ENCODE measurements at regions not wholly inside any gene's neighbourhood (a gene's known extent, or its start where the extent isn't known, plus 50 kb on each side); places are given as distances from the start of the nearest gene placed in this dataset.
"Not testable (repeated sequence)": the region's sequence is repeated elsewhere in the genome, so short reads cannot be mapped to it uniquely, and the experiment has no call there.

GRCh38 chr9:78146241-78146640 is 89.6 kb upstream of the CEP78 start:
- Histone ChIP-seq H3K4me3 (ENCODE audit: low read depth in 1 of 3, low read length in 3 of 3) (no peak overlapping the region), H3K27ac (ENCODE audit: low read depth in 1 of 3, low read length in 2 of 3) (no peak overlapping the region), H3K27me3 (ENCODE audit: control insufficient read depth in 3 of 3, insufficient read depth in 3 of 3, low read length in 3 of 3) (no peaks in the 10 kb centered on the region), H3K36me3 (ENCODE audit: control insufficient read depth in 3 of 3, insufficient read depth in 2 of 3, low read depth in 1 of 3, low read length in 3 of 3) (no peaks in the 10 kb centered on the region), H3K9me3 (ENCODE audit: control insufficient read depth in 2 of 2, insufficient read depth in 1 of 2, low read depth in 1 of 2, low read length in 1 of 2) (peaks cover 0 to 14% of the 10 kb centered on the region in 2 donors), H3K4me1 (ENCODE audit: control insufficient read depth in 3 of 3, insufficient read depth in 2 of 3, low read depth in 1 of 3, low read length in 2 of 3) (no peaks in the 10 kb centered on the region)
- DNase-seq (no peak), FAIRE-seq (no peak)

GRCh38 chr9:78144663-78145377 is 91.1 kb upstream of the CEP78 start:
- FAIRE-seq (no peak), DNase-seq (no peak)
- Histone ChIP-seq H3K27ac (ENCODE audit: low read depth in 1 of 3, low read length in 2 of 3) (no peak overlapping the region), H3K36me3 (ENCODE audit: control insufficient read depth in 3 of 3, insufficient read depth in 2 of 3, low read depth in 1 of 3, low read length in 3 of 3) (no peaks in the 10 kb centered on the region), H3K9me3 (ENCODE audit: control insufficient read depth in 2 of 2, insufficient read depth in 1 of 2, low read depth in 1 of 2, low read length in 1 of 2) (peaks cover 0 to 18% of the 10 kb centered on the region in 2 donors), H3K4me3 (ENCODE audit: low read depth in 1 of 3, low read length in 3 of 3) (no peak overlapping the region), H3K4me1 (ENCODE audit: control insufficient read depth in 3 of 3, insufficient read depth in 2 of 3, low read depth in 1 of 3, low read length in 2 of 3) (no peaks in the 10 kb centered on the region), H3K27me3 (ENCODE audit: control insufficient read depth in 3 of 3, insufficient read depth in 3 of 3, low read length in 3 of 3) (no peaks in the 10 kb centered on the region)
- WGBS, 3 donors, result 62 to 75% (median 66%) methylated on average over 3 of the region's 3 CpGs

GRCh38 chr9:78144008-78144381 is 91.9 kb upstream of the CEP78 start:
- Histone ChIP-seq H3K4me1 (ENCODE audit: control insufficient read depth in 3 of 3, insufficient read depth in 2 of 3, low read depth in 1 of 3, low read length in 2 of 3) (no peaks in the 10 kb centered on the region), H3K4me3 (ENCODE audit: low read depth in 1 of 3, low read length in 3 of 3) (no peak overlapping the region), H3K27me3 (ENCODE audit: control insufficient read depth in 3 of 3, insufficient read depth in 3 of 3, low read length in 3 of 3) (no peaks in the 10 kb centered on the region), H3K27ac (ENCODE audit: low read depth in 1 of 3, low read length in 2 of 3) (no peak overlapping the region), H3K36me3 (ENCODE audit: control insufficient read depth in 3 of 3, insufficient read depth in 2 of 3, low read depth in 1 of 3, low read length in 3 of 3) (no peaks in the 10 kb centered on the region), H3K9me3 (ENCODE audit: control insufficient read depth in 2 of 2, insufficient read depth in 1 of 2, low read depth in 1 of 2, low read length in 1 of 2) (peaks cover 0 to 21% of the 10 kb centered on the region in 2 donors)
- whole genome bisulfite sequencing, 3 donors, result 53 to 81% (median 70%) methylated on average over 1 of the region's 1 CpG
- DNase-seq (no peak), FAIRE-seq (no peak)

GRCh38 chr9:78143281-78144007 is 92.4 kb upstream of the CEP78 start:
- Histone ChIP-seq H3K27me3 (ENCODE audit: control insufficient read depth in 3 of 3, insufficient read depth in 3 of 3, low read length in 3 of 3) (no peaks in the 10 kb centered on the region), H3K4me1 (ENCODE audit: control insufficient read depth in 3 of 3, insufficient read depth in 2 of 3, low read depth in 1 of 3, low read length in 2 of 3) (no peaks in the 10 kb centered on the region), H3K4me3 (ENCODE audit: low read depth in 1 of 3, low read length in 3 of 3) (no peak overlapping the region), H3K27ac (ENCODE audit: low read depth in 1 of 3, low read length in 2 of 3) (no peak overlapping the region), H3K36me3 (ENCODE audit: control insufficient read depth in 3 of 3, insufficient read depth in 2 of 3, low read depth in 1 of 3, low read length in 3 of 3) (no peaks in the 10 kb centered on the region), H3K9me3 (ENCODE audit: control insufficient read depth in 2 of 2, insufficient read depth in 1 of 2, low read depth in 1 of 2, low read length in 1 of 2) (peaks cover 0 to 21% of the 10 kb centered on the region in 2 donors)
- FAIRE-seq (no peak), DNase-seq (no peak)
- 54 to 59% (median 56%) methylated on average over 3 of the region's 3 CpGs for WGBS, 3 donors

- H3K9me3 ChIP-seq (ENCODE audit: control insufficient read depth in 2 of 2, insufficient read depth in 1 of 2, low read depth in 1 of 2, low read length in 1 of 2), result peaks cover 0 to 21% of the 10 kb centered on the region in 2 donors
- H3K27ac ChIP-seq (ENCODE audit: low read depth in 1 of 3, low read length in 2 of 3); H3K36me3 ChIP-seq (ENCODE audit: control insufficient read depth in 3 of 3, insufficient read depth in 2 of 3, low read depth in 1 of 3, low read length in 3 of 3); H3K4me3 ChIP-seq (ENCODE audit: low read depth in 1 of 3, low read length in 3 of 3); H3K27me3 ChIP-seq (ENCODE audit: control insufficient read depth in 3 of 3, insufficient read depth in 3 of 3, low read length in 3 of 3); FAIRE-seq; H3K4me1 ChIP-seq (ENCODE audit: control insufficient read depth in 3 of 3, insufficient read depth in 2 of 3, low read depth in 1 of 3, low read length in 2 of 3): not testable (repeated sequence)
- WGBS, 3 donors, result 14 to 59% (median 41%) methylated on average over 3 of the region's 3 CpGs
- peak in 1 of 2 donors; percentile 7 for DNase-seq
Measured at GRCh38 chr9:78142264-78142663, 93.6 kb upstream of the CEP78 start.

GRCh38 chr9:78133751-78134150 is 102.1 kb upstream of the CEP78 start:
- Histone ChIP-seq H3K36me3 (ENCODE audit: control insufficient read depth in 3 of 3, insufficient read depth in 2 of 3, low read depth in 1 of 3, low read length in 3 of 3) (no peaks in the 10 kb centered on the region), H3K4me1 (ENCODE audit: control insufficient read depth in 3 of 3, insufficient read depth in 2 of 3, low read depth in 1 of 3, low read length in 2 of 3) (no peaks in the 10 kb centered on the region), H3K9me3 (ENCODE audit: control insufficient read depth in 2 of 2, insufficient read depth in 1 of 2, low read depth in 1 of 2, low read length in 1 of 2) (no peaks in the 10 kb centered on the region), H3K27me3 (ENCODE audit: control insufficient read depth in 3 of 3, insufficient read depth in 3 of 3, low read length in 3 of 3) (no peaks in the 10 kb centered on the region), H3K4me3 (ENCODE audit: low read depth in 1 of 3, low read length in 3 of 3) (no peak overlapping the region), H3K27ac (ENCODE audit: low read depth in 1 of 3, low read length in 2 of 3) (no peak overlapping the region)
- DNase-seq (no peak), FAIRE-seq (no peak)
- WGBS, 3 donors, result 61 to 73% (median 72%) methylated on average over 1 of the region's 1 CpG

GRCh38 chr9:78132701-78133058 is 101.1 kb upstream of the GNAQ start:
- DNase-seq (peak in 1 of 2 donors; percentile 21), FAIRE-seq (no peak)
- Histone ChIP-seq H3K27ac (ENCODE audit: low read depth in 1 of 3, low read length in 2 of 3) (no peak overlapping the region), H3K36me3 (ENCODE audit: control insufficient read depth in 3 of 3, insufficient read depth in 2 of 3, low read depth in 1 of 3, low read length in 3 of 3) (no peaks in the 10 kb centered on the region), H3K4me3 (ENCODE audit: low read depth in 1 of 3, low read length in 3 of 3) (no peak overlapping the region), H3K4me1 (ENCODE audit: control insufficient read depth in 3 of 3, insufficient read depth in 2 of 3, low read depth in 1 of 3, low read length in 2 of 3) (no peaks in the 10 kb centered on the region), H3K27me3 (ENCODE audit: control insufficient read depth in 3 of 3, insufficient read depth in 3 of 3, low read length in 3 of 3) (no peaks in the 10 kb centered on the region), H3K9me3 (ENCODE audit: control insufficient read depth in 2 of 2, insufficient read depth in 1 of 2, low read depth in 1 of 2, low read length in 1 of 2) (no peaks in the 10 kb centered on the region)
- 0 to 4% (median 2%) methylated on average over 2 of the region's 2 CpGs for WGBS, 3 donors

- Histone ChIP-seq H3K9me3 (ENCODE audit: control insufficient read depth in 2 of 2, insufficient read depth in 1 of 2, low read depth in 1 of 2, low read length in 1 of 2) (no peaks in the 10 kb centered on the region), H3K4me1 (ENCODE audit: control insufficient read depth in 3 of 3, insufficient read depth in 2 of 3, low read depth in 1 of 3, low read length in 2 of 3) (no peaks in the 10 kb centered on the region), H3K4me3 (ENCODE audit: low read depth in 1 of 3, low read length in 3 of 3) (no peak overlapping the region), H3K27ac (ENCODE audit: low read depth in 1 of 3, low read length in 2 of 3) (no peak overlapping the region), H3K27me3 (ENCODE audit: control insufficient read depth in 3 of 3, insufficient read depth in 3 of 3, low read length in 3 of 3) (no peaks in the 10 kb centered on the region), H3K36me3 (ENCODE audit: control insufficient read depth in 3 of 3, insufficient read depth in 2 of 3, low read depth in 1 of 3, low read length in 3 of 3) (no peaks in the 10 kb centered on the region)
- DNase-seq (no peak), FAIRE-seq (no peak)
- 69 to 78% (median 74%) methylated on average over 2 of the region's 2 CpGs for WGBS, 3 donors
Measured at GRCh38 chr9:78131969-78132700, 100.5 kb upstream of the GNAQ start.
